WERI-Rb-1 (cell line): ENCODE measurements at regions not wholly inside any gene's neighbourhood (a gene's known extent, or its start where the extent isn't known, plus 50 kb on each side); places are given as distances from the start of the nearest gene placed in this dataset.
"Not testable (repeated sequence)": the region's sequence is repeated elsewhere in the genome, so short reads cannot be mapped to it uniquely, and the experiment has no call there.

Source experiments
- DNase-seq: peaks from one replicate; pipeline ENCODE4 v3.0.0-alpha.2; 2020
- H3K27ac ChIP-seq: fragments of 250-450 bp; sonication (Bioruptor Pico); 2 replicates; pipeline ENCODE4 v1.5.1; 2020; ENCODE audit warnings: mild to moderate bottlenecking, moderate library complexity
- H3K27me3 ChIP-seq: fragments of 250-450 bp; sonication (Bioruptor Pico); 2 replicates; pipeline ENCODE4 v1.5.1; 2021; ENCODE audit warnings: mild to moderate bottlenecking, low read depth, moderate library complexity; ENCODE audit not compliant: insufficient read depth, severe bottlenecking
- H3K36me3 ChIP-seq: fragments of 250-450 bp; sonication (Bioruptor Pico); 2 replicates; pipeline ENCODE4 v1.5.1; 2020; ENCODE audit warnings: mild to moderate bottlenecking, moderate library complexity
- H3K4me3 ChIP-seq: 2 replicates; pipeline ENCODE4 v1.5.1; 2011; ENCODE audit warnings: low read depth, mild to moderate bottlenecking, control low read depth, low read length
- H3K9me3 ChIP-seq: fragments of 250-450 bp; sonication (Bioruptor Pico); 2 replicates; pipeline ENCODE4 v1.5.1; 2021; ENCODE audit warnings: mild to moderate bottlenecking, moderate library complexity; ENCODE audit not compliant: severe bottlenecking
- CTCF ChIP-seq: IDR thresholded peaks from 2 replicates; pipeline ENCODE4 v1.5.1; 2011; ENCODE audit warnings: low read depth, mild to moderate bottlenecking, control low read depth, inconsistent platforms, low read length

DNA sequence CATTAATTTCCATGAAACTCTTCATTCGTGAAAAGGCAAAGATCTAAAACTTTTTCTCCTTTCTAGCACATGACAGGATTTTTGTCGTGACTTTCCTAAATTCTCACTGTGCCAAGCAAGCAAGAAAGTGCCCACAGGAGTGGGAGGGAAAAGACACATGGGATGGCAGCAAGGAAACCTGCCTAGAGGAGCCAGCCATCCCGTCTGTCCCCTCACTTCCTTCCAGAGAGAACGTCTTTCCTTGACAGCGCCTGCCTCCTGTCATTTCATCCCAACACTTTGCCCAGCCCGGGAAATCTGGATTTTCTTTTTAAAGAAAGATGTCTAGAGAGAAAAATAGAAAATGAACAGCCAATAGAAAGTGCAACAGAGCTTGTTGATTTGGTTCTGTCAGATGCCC lies 200.6 kb upstream of the PTBP2 start:
- H3K27ac ChIP-seq: no peak overlapping the region
- no peak for DNase-seq
- no peaks in the 10 kb centered on the region for H3K27me3 ChIP-seq
- H3K9me3 ChIP-seq: no peaks in the 10 kb centered on the region
- H3K36me3 ChIP-seq: no peaks in the 10 kb centered on the region
- TF ChIP-seq CTCF: no peak
- no peak overlapping the region for H3K4me3 ChIP-seq

- H3K9me3 ChIP-seq: no peaks in the 10 kb centered on the region
- no peak overlapping the region for H3K4me3 ChIP-seq
- H3K27ac ChIP-seq: no peak overlapping the region
- H3K36me3 ChIP-seq: no peaks in the 10 kb centered on the region
- no peak for TF ChIP-seq CTCF
- DNase-seq: no peak
- no peaks in the 10 kb centered on the region for H3K27me3 ChIP-seq
Measured at GRCh38 chr1:96521994-96522760, 199.4 kb upstream of the PTBP2 start.

- Histone ChIP-seq H3K27ac (no peak overlapping the region), H3K36me3 (no peaks in the 10 kb centered on the region), H3K4me3 (no peak overlapping the region), H3K27me3 (no peaks in the 10 kb centered on the region), H3K9me3 (no peaks in the 10 kb centered on the region)
- no peak for TF ChIP-seq CTCF
- no peak for DNase-seq
Measured at GRCh38 chr1:96522927-96523326, 198.7 kb upstream of the PTBP2 start.

DNA sequence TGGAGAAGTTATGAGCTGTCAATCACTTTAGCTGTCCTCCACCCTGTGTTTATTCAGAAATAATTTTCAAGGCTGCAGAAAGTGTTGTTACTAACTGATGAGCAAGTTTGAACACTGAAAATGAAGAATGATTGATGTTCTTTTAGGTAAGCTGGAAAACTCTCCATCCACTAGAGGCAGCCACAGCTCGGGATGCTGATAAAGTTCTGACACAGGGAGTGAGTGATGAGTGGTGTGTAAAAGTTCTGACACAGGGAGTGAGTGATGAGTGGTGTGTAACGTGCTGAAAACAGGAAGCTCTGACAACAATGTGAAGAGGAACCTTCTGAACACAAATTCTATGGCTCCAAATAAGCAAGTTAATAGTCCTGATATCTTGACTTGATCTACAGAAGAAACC lies 197.5 kb upstream of the PTBP2 start:
- peaks cover 4% of the 10 kb centered on the region for H3K9me3 ChIP-seq
- DNase-seq: no peak
- no peak overlapping the region for H3K27ac ChIP-seq
- no peaks in the 10 kb centered on the region for H3K36me3 ChIP-seq
- no peak overlapping the region for H3K4me3 ChIP-seq
- TF ChIP-seq CTCF: no peak
- H3K27me3 ChIP-seq: no peaks in the 10 kb centered on the region

DNA sequence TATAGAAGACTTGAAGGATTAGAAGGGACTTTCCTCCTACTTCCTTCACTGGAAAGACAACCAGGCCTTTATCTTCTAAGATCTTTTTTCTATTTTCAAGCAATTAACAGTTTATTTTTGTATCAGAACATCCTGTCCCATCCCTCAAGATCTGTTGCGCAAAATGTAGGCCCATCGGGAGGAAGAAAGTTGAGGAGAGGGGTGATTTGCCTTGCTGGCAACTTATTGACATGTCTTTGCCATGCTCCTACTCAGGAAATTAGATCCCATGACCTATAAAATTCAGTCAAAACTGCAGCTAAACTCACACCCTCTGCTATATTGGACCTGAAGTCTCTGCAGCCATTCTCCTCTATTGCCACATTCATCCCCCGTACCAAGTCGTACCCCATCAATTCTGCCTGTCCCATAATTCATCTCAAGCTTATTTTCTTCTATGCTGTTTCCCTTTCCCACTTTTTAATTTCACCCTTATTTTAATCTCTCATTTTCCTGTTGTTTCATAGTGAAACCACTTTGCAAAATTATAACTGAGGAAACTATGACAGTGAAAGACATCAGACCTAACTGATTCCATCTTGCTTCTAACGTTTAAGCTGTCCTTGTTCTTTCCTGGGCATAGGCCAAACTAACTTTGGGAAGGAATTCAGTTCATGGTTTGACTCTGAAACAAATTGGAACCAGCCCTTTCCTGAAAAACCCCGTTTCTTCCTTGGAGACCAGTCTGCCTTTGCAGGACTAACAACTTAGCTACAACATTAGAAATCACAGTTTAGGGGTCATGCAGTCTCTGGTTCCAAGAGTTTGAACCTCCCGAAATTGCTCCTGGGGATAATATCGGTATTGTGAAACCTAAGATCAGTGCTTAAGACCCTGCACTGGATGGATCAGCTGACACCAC lies 195.7 kb upstream of the PTBP2 start:
- H3K4me3 ChIP-seq: no peak overlapping the region
- no peak for DNase-seq
- no peaks in the 10 kb centered on the region for H3K27me3 ChIP-seq
- no peak overlapping the region for H3K27ac ChIP-seq
- TF ChIP-seq CTCF: no peak
- H3K36me3 ChIP-seq: no peaks in the 10 kb centered on the region
- peaks cover 9% of the 10 kb centered on the region for H3K9me3 ChIP-seq

GRCh38 chr1:96528672-96529071 lies 192.9 kb upstream of the PTBP2 start:
- not testable (repeated sequence) for DNase-seq, H3K36me3 ChIP-seq, H3K9me3 ChIP-seq, H3K4me3 ChIP-seq, H3K27me3 ChIP-seq, H3K27ac ChIP-seq
